Keratinocyte (primary cell): ENCODE measurements at regions not wholly inside any gene's neighbourhood (a gene's known extent, or its start where the extent isn't known, plus 50 kb on each side); places are given as distances from the start of the nearest gene placed in this dataset.

Experiments used
- DNase-seq: peaks from one replicate; pipeline ENCODE4 v3.0.0-alpha.2; 2011; ENCODE audit warnings: low read depth, missing footprints, low spot score
- FAIRE-seq: peaks from 2 replicates; lab custom pipeline; 2011; peaks lifted over from hg19 to GRCh38; lab: Jason Lieb, UNC
- H2AFZ ChIP-seq: 2 replicates; pipeline ENCODE4 v1.6.0; 2012; ENCODE audit warnings: low read length, control low read depth, inconsistent platforms; ENCODE audit not compliant: control insufficient read depth
- H3K27ac ChIP-seq: 2 replicates; pipeline ENCODE4 v1.5.1; 2011; ENCODE audit warnings: low read length; ENCODE audit not compliant: control insufficient read depth, insufficient read depth
- H3K27me3 ChIP-seq: 3 replicates; pipeline ENCODE4 v1.6.0; 2011; ENCODE audit warnings: low read length; ENCODE audit not compliant: control insufficient read depth, insufficient read depth; ENCODE audit errors: extremely low read depth
- H3K36me3 ChIP-seq, 2 experiments: 2 replicates in 1 of 2; 3 replicates in 1 of 2; pipeline ENCODE4 v1.5.1; 2011; ENCODE audit warnings: low read length in 2 of 2, mild to moderate bottlenecking in 1 of 2; ENCODE audit not compliant: control insufficient read depth in 2 of 2, insufficient read depth in 2 of 2; ENCODE audit errors: extremely low read depth in 1 of 2
- H3K4me1 ChIP-seq: 3 replicates; pipeline ENCODE4 v1.5.1; 2011; ENCODE audit warnings: low read length; ENCODE audit not compliant: control insufficient read depth, insufficient read depth; ENCODE audit errors: extremely low read depth
- H3K4me2 ChIP-seq: 3 replicates; pipeline ENCODE4 v1.6.0; 2011; ENCODE audit warnings: low read depth, low read length; ENCODE audit not compliant: control insufficient read depth, insufficient read depth; ENCODE audit errors: extremely low read depth
- H3K4me3 ChIP-seq, 3 experiments: fragments of 200-600 bp in 1 of 3; sonication (generic) in 1 of 3; 2 replicates in 2 of 3; 3 replicates in 1 of 3; pipeline ENCODE4 v1.5.1; 2011 to 2016; ENCODE audit warnings: low read length in 3 of 3, mild to moderate bottlenecking in 3 of 3, control low read depth in 2 of 3, inconsistent platforms in 1 of 3, low read depth in 1 of 3, mixed read lengths in 1 of 3, mixed run types in 1 of 3, moderate library complexity in 1 of 3; ENCODE audit not compliant: control insufficient read depth in 2 of 3, insufficient read depth in 2 of 3; ENCODE audit errors: extremely low read depth in 1 of 3
- H3K79me2 ChIP-seq: 2 replicates; pipeline ENCODE4 v1.6.0; 2012; ENCODE audit warnings: low read length; ENCODE audit not compliant: control insufficient read depth, insufficient read depth
- H3K9ac ChIP-seq: 3 replicates; pipeline ENCODE4 v1.6.0; 2011; ENCODE audit warnings: low read length; ENCODE audit not compliant: control insufficient read depth, insufficient read depth; ENCODE audit errors: extremely low read depth
- H3K9me1 ChIP-seq: 3 replicates; pipeline ENCODE4 v1.6.0; 2011; ENCODE audit warnings: low read length; ENCODE audit not compliant: control insufficient read depth, insufficient read depth; ENCODE audit errors: extremely low read depth
- H3K9me3 ChIP-seq: 2 replicates; pipeline ENCODE4 v1.5.1; 2012; ENCODE audit warnings: low read depth, low read length; ENCODE audit not compliant: control insufficient read depth
- H4K20me1 ChIP-seq: 3 replicates; pipeline ENCODE4 v1.6.0; 2011; ENCODE audit warnings: low read length; ENCODE audit not compliant: control insufficient read depth, insufficient read depth; ENCODE audit errors: extremely low read depth
- CTCF ChIP-seq, 3 experiments: IDR thresholded peaks in 1 of 3; conservative IDR thresholded peaks in 1 of 3; optimal IDR thresholded peaks in 1 of 3; 2 replicates in 2 of 3; 3 replicates in 1 of 3; pipeline versions ENCODE3 to v1.5.1; 2011; ENCODE audit warnings: low read length in 3 of 3, mild to moderate bottlenecking in 3 of 3, moderate library complexity in 2 of 3, control low read depth in 1 of 3, inconsistent platforms in 1 of 3; ENCODE audit not compliant: insufficient read depth in 2 of 3; ENCODE audit errors: extremely low read depth in 1 of 3
- EZH2 ChIP-seq: IDR thresholded peaks from one replicate; pipeline ENCODE4 v1.6.1; 2012; ENCODE audit warnings: inconsistent platforms, mild to moderate bottlenecking, low read length, moderate library complexity
- dilution Hi-C: fragments of 300-500 bp; cut with MboI; formaldehyde crosslinking; loops from one replicate; pipeline ENCODE4 v1.7.0; 2020; ENCODE audit warnings: low sequenced_read_pairs; ENCODE audit not compliant: extremely low pct_ligation_motif_present

- Histone ChIP-seq H3K9ac (no peak overlapping the region), H4K20me1 (no peaks in the 10 kb centered on the region), H3K4me3 (no peak overlapping the region), H2AFZ (no peak overlapping the region), H3K27ac (peak overlapping the region; percentile 70), H3K27me3 (no peaks in the 10 kb centered on the region), H3K9me3 (no peaks in the 10 kb centered on the region), H3K79me2 (no peaks in the 10 kb centered on the region), H3K4me2 (no peak overlapping the region), H3K36me3 (no peaks in the 10 kb centered on the region), H3K4me1 (peaks cover 3% of the 10 kb centered on the region), H3K9me1 (no peaks in the 10 kb centered on the region)
- TF ChIP-seq EZH2 (no peak), CTCF (optimal IDR thresholded peaks at IDR 0.05 in 1 of 3, IDR thresholded peaks at IDR 0.05 in 1 of 3, conservative IDR thresholded peaks at IDR 0.05 in 1 of 3; ENCODE audit: extremely low read depth in 1 of 3, insufficient read depth in 2 of 3, low read length in 3 of 3) (no peak)
- dilution Hi-C loops, result no loop called here
- no peak for FAIRE-seq
- no peak for DNase-seq
These were observed 142.5 kb upstream of the TCF21 start for GRCh38 chr6:133746417-133746770.

GRCh38 chr6:133748628-133749027 lies 140.3 kb upstream of the TCF21 start:
- no peak overlapping the region for H3K4me2 ChIP-seq
- no peak overlapping the region for H3K27ac ChIP-seq
- H3K9me3 ChIP-seq, result no peaks in the 10 kb centered on the region
- no peaks in the 10 kb centered on the region for H3K36me3 ChIP-seq
- H3K4me1 ChIP-seq, result peaks cover 3% of the 10 kb centered on the region
- no peaks in the 10 kb centered on the region for H4K20me1 ChIP-seq
- dilution Hi-C loops, result no loop called here
- H3K4me3 ChIP-seq, result no peak overlapping the region
- no peaks in the 10 kb centered on the region for H3K79me2 ChIP-seq
- H2AFZ ChIP-seq, result no peak overlapping the region
- DNase-seq, result no peak
- TF ChIP-seq CTCF (optimal IDR thresholded peaks at IDR 0.05 in 1 of 3, IDR thresholded peaks at IDR 0.05 in 1 of 3, conservative IDR thresholded peaks at IDR 0.05 in 1 of 3; ENCODE audit: extremely low read depth in 1 of 3, insufficient read depth in 2 of 3, low read length in 3 of 3) (no peak), EZH2 (no peak)
- no peaks in the 10 kb centered on the region for H3K9me1 ChIP-seq
- no peak for FAIRE-seq
- H3K27me3 ChIP-seq, result no peaks in the 10 kb centered on the region
- H3K9ac ChIP-seq, result no peak overlapping the region
